SU-DHL-6 (cell line): ENCODE measurements at regions not wholly inside any gene's neighbourhood (a gene's known extent, or its start where the extent isn't known, plus 50 kb on each side); places are given as distances from the start of the nearest gene placed in this dataset.

ENCODE experiments used
- H2AFZ ChIP-seq: fragments of 200-600 bp; sonication (generic); 2 replicates; pipeline ENCODE4 v1.6.1; 2014; ENCODE audit warnings: low read depth, mild to moderate bottlenecking, moderate library complexity, mixed read lengths, antibody characterized with exemption, low read length; ENCODE audit not compliant: severe bottlenecking
- H3F3A ChIP-seq: fragments of 200-600 bp; shearing (Covaris generic); 2 replicates; pipeline ENCODE4 v1.6.0; 2016; ENCODE audit warnings: antibody characterized with exemption, mild to moderate bottlenecking; ENCODE audit not compliant: insufficient read depth
- H3K27ac ChIP-seq: fragments of 200-600 bp; sonication (generic); 2 replicates; pipeline ENCODE4 v1.5.1; 2016; ENCODE audit warnings: low read depth, mild to moderate bottlenecking, low read length, moderate library complexity, mixed read lengths
- H3K27me3 ChIP-seq: fragments of 200-600 bp; sonication (generic), shearing (Covaris generic); 2 replicates; pipeline ENCODE4 v1.6.0; 2014; ENCODE audit warnings: mild to moderate bottlenecking, low read length
- H3K36me3 ChIP-seq: fragments of 200-600 bp; sonication (generic); 2 replicates; pipeline ENCODE4 v1.6.1; 2014; ENCODE audit warnings: mild to moderate bottlenecking, low read length, mixed read lengths
- H3K4me2 ChIP-seq: fragments of 300-600, 200-600 bp; shearing (Covaris generic), sonication (generic); 2 replicates; pipeline ENCODE4 v1.6.0; 2014; ENCODE audit warnings: low read length, low read depth, mild to moderate bottlenecking; ENCODE audit not compliant: poor library complexity, severe bottlenecking
- H3K4me3 ChIP-seq: fragments of 200-600 bp; sonication (generic); 2 replicates; pipeline ENCODE4 v1.5.1; 2014; ENCODE audit warnings: antibody characterized with exemption, low read length, mild to moderate bottlenecking, mixed read lengths; ENCODE audit not compliant: insufficient read depth, poor library complexity, severe bottlenecking
- H3K79me2 ChIP-seq: fragments of 200-600 bp; sonication (generic); 2 replicates; pipeline ENCODE4 v1.6.1; 2014; ENCODE audit warnings: mild to moderate bottlenecking, low read length, moderate library complexity; ENCODE audit not compliant: insufficient read depth
- H3K9ac ChIP-seq: fragments of 200-600 bp; sonication (generic); 2 replicates; pipeline ENCODE4 v1.7.0; 2014; ENCODE audit warnings: mild to moderate bottlenecking, low read length
- H3K9me2 ChIP-seq: fragments of 200-600 bp; sonication (generic); replicated peaks from 2 replicates; pipeline ENCODE4 v1.6.1; 2014; ENCODE audit warnings: low read length; ENCODE audit not compliant: insufficient read depth
- H3K9me3 ChIP-seq: fragments of 200-600 bp; sonication (generic); 2 replicates; pipeline ENCODE4 v1.6.1; 2014; ENCODE audit warnings: low read length, mixed read lengths; ENCODE audit not compliant: insufficient read depth
- H4K20me1 ChIP-seq: fragments of 200-600 bp; sonication (generic); 2 replicates; pipeline ENCODE4 v1.6.1; 2014; ENCODE audit warnings: low read depth, mild to moderate bottlenecking, antibody characterized with exemption, low read length, moderate library complexity, mixed read lengths
- CTCF ChIP-seq: fragments of 200-600 bp; sonication (generic); IDR thresholded peaks from one replicate; pipeline ENCODE4 v1.5.1; 2017; ENCODE audit warnings: antibody characterized with exemption, mild to moderate bottlenecking, low read length, moderate library complexity; ENCODE audit not compliant: insufficient read depth, poor library complexity, severe bottlenecking
- EZH2phosphoT487 ChIP-seq: fragments of 200-600 bp; sonication (generic), shearing (Covaris generic); conservative IDR thresholded peaks from 2 replicates; pipeline ENCODE4 v1.6.1; 2018; ENCODE audit warnings: mild to moderate bottlenecking, antibody characterized with exemption, low read length, moderate library complexity, mixed read lengths

DNA sequence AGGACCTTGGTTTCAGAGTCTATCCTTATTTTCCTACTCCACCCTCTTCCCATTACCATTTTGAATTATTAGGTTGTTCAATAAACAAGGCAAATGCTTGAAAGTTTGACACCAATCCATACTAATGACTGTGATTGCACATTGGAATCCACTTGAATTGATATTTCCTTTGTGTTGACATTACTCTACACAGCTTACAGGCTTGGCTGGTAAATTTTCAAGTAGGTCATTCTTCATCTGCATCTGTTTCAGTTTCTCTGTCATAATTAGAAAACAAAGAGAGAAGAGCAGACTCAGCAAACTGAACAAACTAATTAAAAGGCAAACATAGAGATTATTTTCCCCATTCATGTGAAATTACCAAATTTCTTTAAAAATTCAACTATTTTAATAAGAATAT is 732.9 kb upstream of the BCHE start:
- no peak overlapping the region for H3K4me3 ChIP-seq
- no peak overlapping the region for H3K4me2 ChIP-seq
- peaks cover 2% of the 10 kb centered on the region; the same call in 1 of the 2 replicates for H3K36me3 ChIP-seq
- no peaks in the 10 kb centered on the region for H4K20me1 ChIP-seq
- H3F3A ChIP-seq = no peaks in the 10 kb centered on the region
- no peak overlapping the region for H3K9ac ChIP-seq
- H3K9me2 ChIP-seq = no peaks in the 10 kb centered on the region
- no peak overlapping the region for H2AFZ ChIP-seq
- peaks cover 10% of the 10 kb centered on the region; the same call in 1 of the 2 replicates for H3K9me3 ChIP-seq
- no peaks in the 10 kb centered on the region for H3K79me2 ChIP-seq
- no peaks in the 10 kb centered on the region for H3K27me3 ChIP-seq
- no peak for TF ChIP-seq EZH2phosphoT487
- no peak for TF ChIP-seq CTCF
- no peak overlapping the region for H3K27ac ChIP-seq

DNA sequence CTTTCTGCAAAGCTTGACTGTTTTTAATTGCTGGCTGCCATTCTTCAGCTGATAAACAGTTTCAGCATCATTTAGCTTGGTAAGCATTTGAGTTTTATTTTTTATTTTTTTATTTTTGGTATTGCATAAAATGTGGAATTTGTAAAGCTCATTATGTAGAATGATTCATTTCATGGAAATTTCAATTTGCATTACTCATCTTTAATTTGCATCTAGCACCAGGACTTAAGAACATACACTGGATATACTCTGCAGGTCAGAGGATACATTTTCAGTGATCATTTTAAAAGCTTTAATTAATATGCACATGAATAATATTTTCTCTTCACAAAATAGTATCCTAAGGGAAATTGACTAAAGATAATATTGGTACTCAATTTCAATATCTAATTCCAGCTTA is 732.4 kb upstream of the BCHE start:
- H3K9me3 ChIP-seq = peaks cover 10% of the 10 kb centered on the region; the same call in 1 of the 2 replicates
- no peak overlapping the region for H3K4me2 ChIP-seq
- no peaks in the 10 kb centered on the region for H4K20me1 ChIP-seq
- peaks cover 2% of the 10 kb centered on the region; the same call in 1 of the 2 replicates for H3K36me3 ChIP-seq
- no peak overlapping the region for H3K9ac ChIP-seq
- H3F3A ChIP-seq = no peaks in the 10 kb centered on the region
- no peak overlapping the region for H2AFZ ChIP-seq
- no peak overlapping the region for H3K4me3 ChIP-seq
- H3K27me3 ChIP-seq = no peaks in the 10 kb centered on the region
- no peaks in the 10 kb centered on the region for H3K9me2 ChIP-seq
- no peaks in the 10 kb centered on the region for H3K79me2 ChIP-seq
- TF ChIP-seq CTCF (no peak), EZH2phosphoT487 (no peak)
- H3K27ac ChIP-seq = no peak overlapping the region

DNA sequence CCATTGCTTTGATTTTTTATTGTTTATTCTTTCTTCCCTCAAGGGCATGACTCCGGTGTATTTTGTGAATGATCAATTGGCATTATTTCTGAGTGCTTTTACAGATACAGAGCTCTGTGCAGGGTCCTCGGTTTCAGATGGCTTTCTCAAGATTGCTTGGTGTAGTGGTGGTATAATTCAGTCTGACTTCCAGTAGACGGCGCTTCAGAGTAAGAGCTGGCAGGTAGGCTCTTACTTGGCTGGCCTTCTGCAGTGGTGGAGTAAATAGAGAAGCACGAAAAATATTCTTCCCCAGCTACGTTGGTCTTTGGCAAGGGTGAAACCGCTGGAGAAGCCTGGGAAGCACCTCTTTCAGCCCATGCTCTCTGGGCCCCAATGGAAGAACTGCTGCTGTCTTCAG is 723.0 kb upstream of the BCHE start:
- H3K27ac ChIP-seq = no peak overlapping the region

More for the DNA sequence above, 723.0 kb upstream of the BCHE start:
- TF ChIP-seq CTCF (no peak), EZH2phosphoT487 (no peak)
- Histone ChIP-seq H3K27me3 (no peaks in the 10 kb centered on the region), H3K4me3 (no peak overlapping the region), H3F3A (no peaks in the 10 kb centered on the region), H3K79me2 (no peaks in the 10 kb centered on the region), H3K9ac (no peak overlapping the region), H3K4me2 (no peak overlapping the region), H3K9me2 (no peaks in the 10 kb centered on the region), H2AFZ (no peak overlapping the region), H3K36me3 (no peaks in the 10 kb centered on the region), H3K9me3 (no peaks in the 10 kb centered on the region), H4K20me1 (no peaks in the 10 kb centered on the region)
